Smooth muscle cell (in vitro differentiated cells): ENCODE measurements at regions not wholly inside any gene's neighbourhood (a gene's known extent, or its start where the extent isn't known, plus 50 kb on each side); places are given as distances from the start of the nearest gene placed in this dataset.

ENCODE experiments used
- DNase-seq: peaks from one replicate; lab custom pipeline; 2025; ENCODE audit not compliant: unreplicated experiment; lab: John Stamatoyannopoulos, UW
- H2AFZ ChIP-seq: fragments of 200-600 bp; sonication (generic); 2 replicates; pipeline ENCODE4 v1.6.0; 2016; ENCODE audit warnings: antibody characterized with exemption, low read depth, mild to moderate bottlenecking
- H3F3A ChIP-seq: fragments of 200-600 bp; sonication (generic); 2 replicates; pipeline ENCODE4 v1.6.0; 2017; ENCODE audit warnings: antibody characterized with exemption, low read depth
- H3K27ac ChIP-seq: fragments of 200-600 bp; sonication (generic); 2 replicates; pipeline ENCODE4 v1.5.1; 2016; ENCODE audit warnings: low read depth, mild to moderate bottlenecking
- H3K27me3 ChIP-seq: fragments of 200-600 bp; sonication (generic); 2 replicates; pipeline ENCODE4 v1.6.1; 2016; ENCODE audit warnings: low read depth, mild to moderate bottlenecking
- H3K36me3 ChIP-seq: fragments of 200-600 bp; sonication (generic); 2 replicates; pipeline ENCODE4 v1.5.1; 2016; ENCODE audit warnings: low read depth
- H3K4me1 ChIP-seq: fragments of 200-600 bp; sonication (generic); 2 replicates; pipeline ENCODE4 v1.5.1; 2016; ENCODE audit warnings: low read depth
- H3K4me2 ChIP-seq: fragments of 200-600 bp; sonication (generic); 2 replicates; pipeline ENCODE4 v1.6.0; 2016; ENCODE audit warnings: mild to moderate bottlenecking
- H3K4me3 ChIP-seq: fragments of 200-600 bp; sonication (generic); 2 replicates; pipeline ENCODE4 v1.5.1; 2016; ENCODE audit warnings: mild to moderate bottlenecking
- H3K79me2 ChIP-seq: fragments of 200-600 bp; sonication (generic); 2 replicates; pipeline ENCODE4 v1.6.0; 2016; ENCODE audit warnings: low read depth, mild to moderate bottlenecking
- H3K9ac ChIP-seq: fragments of 200-600 bp; sonication (generic); 2 replicates; pipeline ENCODE4 v1.6.0; 2016; ENCODE audit warnings: low read depth
- H3K9me3 ChIP-seq: fragments of 200-600 bp; sonication (generic); replicated peaks from 2 replicates; pipeline ENCODE4 v1.5.1; 2016; ENCODE audit warnings: low read depth
- H4K20me1 ChIP-seq: fragments of 200-600 bp; sonication (generic); 2 replicates; pipeline ENCODE4 v1.6.0; 2016; ENCODE audit warnings: low read depth
- WGBS: methylation state at CpG from one replicate; pipeline ENCODE4 v1.1.7; 2016; ENCODE audit warnings: low lambda C conversion rate; 5-methylcytosine and 5-hydroxymethylcytosine counted together
- TF ChIP-seq, protein P1 (sequence below): fragments of 200-600 bp; sonication (generic); IDR thresholded peaks from 2 replicates; pipeline ENCODE4 v1.5.1; 2017; ENCODE audit warnings: borderline replicate concordance, mild to moderate bottlenecking, antibody characterized with exemption; ENCODE audit not compliant: insufficient read depth, poor library complexity, severe bottlenecking

DNA sequence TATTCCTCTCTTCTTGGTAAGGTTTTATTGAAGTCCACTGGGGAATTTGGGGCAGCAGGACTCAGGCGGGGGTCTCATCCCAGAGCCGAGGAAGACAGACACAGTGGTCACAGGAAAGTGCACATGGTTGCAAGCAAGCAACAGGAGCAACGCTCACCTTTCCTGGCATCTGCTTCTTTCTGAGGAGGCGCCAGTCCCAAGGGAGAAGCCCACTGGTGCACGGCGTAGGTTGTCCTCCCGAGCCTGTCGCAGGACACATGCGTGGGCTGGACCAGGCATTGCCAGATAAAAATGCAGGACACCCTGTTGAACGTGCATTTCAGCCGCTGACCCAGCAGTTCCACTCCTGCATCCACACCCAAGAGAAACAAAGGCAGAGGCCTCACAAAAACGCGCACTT lies 72.4 kb upstream of the OLFM1 start:
- Histone ChIP-seq H3K27me3 (no peaks in the 10 kb centered on the region), H3K27ac (peak overlapping the region; percentile 41), H3K9ac (no peak overlapping the region), H3K4me3 (no peak overlapping the region), H3K9me3 (no peaks in the 10 kb centered on the region), H2AFZ (no peak overlapping the region), H3K4me1 (no peaks in the 10 kb centered on the region), H3K79me2 (no peaks in the 10 kb centered on the region), H3K4me2 (no peak overlapping the region), H4K20me1 (no peaks in the 10 kb centered on the region), H3K36me3 (no peaks in the 10 kb centered on the region), H3F3A (no peaks in the 10 kb centered on the region)
- WGBS: 85% methylated on average over 13 of the region's 13 CpGs
- DNase-seq: no peak
- TF ChIP-seq, protein P1, sequence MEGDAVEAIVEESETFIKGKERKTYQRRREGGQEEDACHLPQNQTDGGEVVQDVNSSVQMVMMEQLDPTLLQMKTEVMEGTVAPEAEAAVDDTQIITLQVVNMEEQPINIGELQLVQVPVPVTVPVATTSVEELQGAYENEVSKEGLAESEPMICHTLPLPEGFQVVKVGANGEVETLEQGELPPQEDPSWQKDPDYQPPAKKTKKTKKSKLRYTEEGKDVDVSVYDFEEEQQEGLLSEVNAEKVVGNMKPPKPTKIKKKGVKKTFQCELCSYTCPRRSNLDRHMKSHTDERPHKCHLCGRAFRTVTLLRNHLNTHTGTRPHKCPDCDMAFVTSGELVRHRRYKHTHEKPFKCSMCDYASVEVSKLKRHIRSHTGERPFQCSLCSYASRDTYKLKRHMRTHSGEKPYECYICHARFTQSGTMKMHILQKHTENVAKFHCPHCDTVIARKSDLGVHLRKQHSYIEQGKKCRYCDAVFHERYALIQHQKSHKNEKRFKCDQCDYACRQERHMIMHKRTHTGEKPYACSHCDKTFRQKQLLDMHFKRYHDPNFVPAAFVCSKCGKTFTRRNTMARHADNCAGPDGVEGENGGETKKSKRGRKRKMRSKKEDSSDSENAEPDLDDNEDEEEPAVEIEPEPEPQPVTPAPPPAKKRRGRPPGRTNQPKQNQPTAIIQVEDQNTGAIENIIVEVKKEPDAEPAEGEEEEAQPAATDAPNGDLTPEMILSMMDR: no peak

DNA sequence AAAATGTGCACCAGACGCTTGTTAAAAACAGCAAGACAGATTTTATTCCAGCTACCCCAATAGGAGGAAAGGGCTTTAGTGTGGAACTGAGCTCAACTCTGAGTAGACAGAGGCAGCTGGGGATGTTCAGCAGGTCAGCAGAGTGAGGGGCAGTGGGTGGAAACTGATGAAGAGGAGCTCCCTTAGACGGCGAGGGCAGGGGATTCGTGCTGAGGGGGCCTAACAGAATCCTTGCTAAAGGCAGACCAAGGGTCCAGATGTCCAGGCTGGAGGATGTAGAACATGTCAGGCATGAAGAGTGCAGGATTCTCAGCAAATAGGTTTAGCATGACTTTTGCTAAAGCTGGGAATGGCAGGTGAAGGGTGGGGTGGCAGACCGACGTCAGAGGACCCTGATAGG lies 71.9 kb upstream of the OLFM1 start:
- no peaks in the 10 kb centered on the region for H3K27me3 ChIP-seq
- H3K4me2 ChIP-seq: no peak overlapping the region
- no peak overlapping the region for H3K4me3 ChIP-seq
- no peaks in the 10 kb centered on the region for H3K9me3 ChIP-seq
- DNase-seq: no peak
- no peak overlapping the region for H2AFZ ChIP-seq
- no peaks in the 10 kb centered on the region for H3K79me2 ChIP-seq
- no peak overlapping the region for H3K9ac ChIP-seq
- no peaks in the 10 kb centered on the region for H4K20me1 ChIP-seq
- TF ChIP-seq, protein P1: no peak
- H3F3A ChIP-seq: no peaks in the 10 kb centered on the region
- no peaks in the 10 kb centered on the region for H3K4me1 ChIP-seq
- H3K27ac ChIP-seq: peak overlapping the region; percentile 7
- 85% methylated on average over 6 of the region's 6 CpGs for WGBS
- H3K36me3 ChIP-seq: no peaks in the 10 kb centered on the region

DNA sequence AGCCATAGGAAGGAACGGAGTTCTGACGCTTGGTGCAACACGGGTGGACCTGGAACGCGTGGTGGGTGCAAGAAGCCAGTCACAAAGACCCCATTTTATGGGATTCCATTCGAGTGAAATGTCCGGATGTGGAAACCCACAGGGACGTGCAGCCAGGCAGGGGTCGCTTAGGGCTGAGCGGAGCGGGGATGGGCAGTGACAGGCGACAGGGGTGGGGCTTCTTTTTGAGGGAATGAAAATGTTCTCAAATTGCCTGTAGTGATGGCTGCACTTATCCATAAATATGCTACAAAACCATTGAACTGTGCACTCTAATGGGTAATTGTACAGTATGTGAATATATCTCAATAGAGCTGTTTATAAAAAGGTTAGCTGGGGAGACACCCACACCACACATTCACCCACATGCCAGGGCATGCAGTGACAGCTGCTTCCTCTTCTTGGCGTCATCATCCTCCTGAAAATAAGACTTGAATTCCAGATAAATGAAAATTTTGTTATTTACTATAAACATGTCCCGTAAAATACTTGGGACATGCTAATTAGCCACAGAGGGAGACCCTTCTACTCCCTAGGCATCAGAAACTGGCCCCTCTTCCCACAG lies 71.3 kb upstream of the OLFM1 start:
- DNase-seq: no peak
- Histone ChIP-seq H3K9me3 (no peaks in the 10 kb centered on the region), H3F3A (no peaks in the 10 kb centered on the region), H3K27me3 (no peaks in the 10 kb centered on the region), H3K4me2 (no peak overlapping the region), H3K9ac (no peak overlapping the region), H4K20me1 (no peaks in the 10 kb centered on the region), H3K4me3 (no peak overlapping the region), H3K36me3 (no peaks in the 10 kb centered on the region), H3K4me1 (no peaks in the 10 kb centered on the region), H3K79me2 (no peaks in the 10 kb centered on the region), H2AFZ (no peak overlapping the region), H3K27ac (no peak overlapping the region)
- TF ChIP-seq, protein P1: no peak
- WGBS: 89% methylated on average over 14 of the region's 14 CpGs

DNA sequence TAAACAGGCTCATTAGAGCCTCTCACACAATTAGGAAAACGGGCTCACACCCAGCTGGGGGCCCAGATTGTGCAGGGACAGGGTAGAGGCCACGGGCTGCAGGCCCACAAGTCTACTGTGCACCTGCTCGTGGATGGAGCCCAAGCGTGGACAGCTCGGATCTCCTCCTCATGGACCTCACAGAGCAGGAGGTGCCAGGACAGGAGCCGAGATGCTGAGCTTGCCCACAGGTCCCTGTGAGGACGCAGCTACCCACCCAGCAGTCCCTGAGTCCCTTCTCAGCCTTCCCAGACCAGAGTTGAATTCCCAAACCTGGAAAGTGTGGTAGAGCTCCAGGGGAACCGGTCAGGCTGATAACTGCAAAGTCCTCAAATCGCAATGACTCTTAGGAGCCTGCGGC lies 70.6 kb upstream of the OLFM1 start:
- Histone ChIP-seq H2AFZ (no peak overlapping the region), H3K27ac (no peak overlapping the region), H3K79me2 (no peaks in the 10 kb centered on the region), H3K4me2 (no peak overlapping the region), H3F3A (no peaks in the 10 kb centered on the region), H3K36me3 (no peaks in the 10 kb centered on the region), H3K4me1 (no peaks in the 10 kb centered on the region), H3K27me3 (no peaks in the 10 kb centered on the region), H3K9ac (no peak overlapping the region), H4K20me1 (no peaks in the 10 kb centered on the region), H3K4me3 (no peak overlapping the region), H3K9me3 (no peaks in the 10 kb centered on the region)
- TF ChIP-seq, protein P1: no peak
- no peak for DNase-seq
- WGBS: 88% methylated on average over 10 of the region's 10 CpGs
